Breast epithelium (tissue), 3 donors: ENCODE measurements at regions not wholly inside any gene's neighbourhood (a gene's known extent, or its start where the extent isn't known, plus 50 kb on each side); places are given as distances from the start of the nearest gene placed in this dataset.

Source experiments
- CTCF ChIP-seq, 3 donors: fragments of 450-650 bp; IDR thresholded peaks; one replicate each; pipeline ENCODE4 v1.5.1; 2016 to 2017; ENCODE audit warnings: antibody characterized with exemption in 3 of 3, mild to moderate bottlenecking in 3 of 3, moderate library complexity in 3 of 3
- POLR2A ChIP-seq: fragments of 450-650 bp; IDR thresholded peaks from one replicate; pipeline ENCODE4 v1.6.1; 2016; ENCODE audit warnings: antibody characterized with exemption, mild to moderate bottlenecking, moderate library complexity
- POLR2AphosphoS5 ChIP-seq, 3 donors: sonication (generic); formaldehyde crosslinking; IDR thresholded peaks; one replicate each; pipeline ENCODE4 v1.6.1; 2017; ENCODE audit warnings: antibody characterized with exemption in 3 of 3

GRCh38 chr14:62304257-62304656 is 542.0 kb downstream of the SNAPC1 start:
- TF ChIP-seq CTCF (IDR thresholded peaks at IDR 0.05) (no peak), POLR2A (no peak), POLR2AphosphoS5 (IDR thresholded peaks at IDR 0.05) (no peak)
